ENCODE measurements at regions not wholly inside any gene's neighbourhood (a gene's known extent, or its start where the extent isn't known, plus 50 kb on each side); places are given as distances from the start of the nearest gene placed in this dataset.
A peak's percentile ranks its signal among the peaks of the same experiment; 100 is the strongest.

GRCh38 chr11:33640730-33641371 lies 59.8 kb downstream of the C11orf91 start:
- no peaks in the 10 kb centered on the region for H3K36me3 ChIP-seq
- WGBS = 51% methylated on average over 8 of the region's 8 CpGs
- H3K4me1 ChIP-seq = no peaks in the 10 kb centered on the region
- H3K4me3 ChIP-seq = no peak overlapping the region
- no peak overlapping the region for H3K27ac ChIP-seq
- DNase-seq (ENCODE audit: low spot score in 2 of 2) = no peak
- no peaks in the 10 kb centered on the region for H3K27me3 ChIP-seq
- no peak for TF ChIP-seq POLR2A (IDR thresholded peaks at IDR 0.05)
- no peak for TF ChIP-seq CTCF (IDR thresholded peaks at IDR 0.05)
- no peak for TF ChIP-seq EP300 (IDR thresholded peaks at IDR 0.05)
- TF ChIP-seq POLR2AphosphoS5 (IDR thresholded peaks at IDR 0.05) = no peak
- H3K9me3 ChIP-seq = no peaks in the 10 kb centered on the region

- Histone ChIP-seq H3K4me3 (no peak overlapping the region), H3K27ac (no peak overlapping the region), H3K27me3 (no peaks in the 10 kb centered on the region), H3K36me3 (no peaks in the 10 kb centered on the region), H3K9me3 (no peaks in the 10 kb centered on the region), H3K4me1 (no peaks in the 10 kb centered on the region)
- TF ChIP-seq POLR2A (IDR thresholded peaks at IDR 0.05) (no peak), POLR2AphosphoS5 (IDR thresholded peaks at IDR 0.05) (no peak), CTCF (IDR thresholded peaks at IDR 0.05) (no peak), EP300 (IDR thresholded peaks at IDR 0.05) (no peak)
- 50% methylated on average over 1 of the region's 1 CpG for WGBS
- DNase-seq (ENCODE audit: low spot score in 2 of 2) = no peak
These were observed 62.0 kb downstream of the C11orf91 start for GRCh38 chr11:33638608-33639007.

GRCh38 chr11:33636104-33636503 lies 64.5 kb downstream of the C11orf91 start:
- Histone ChIP-seq H3K36me3 (no peaks in the 10 kb centered on the region), H3K4me1 (no peaks in the 10 kb centered on the region), H3K9me3 (no peaks in the 10 kb centered on the region), H3K27ac (no peak overlapping the region), H3K4me3 (no peak overlapping the region), H3K27me3 (no peaks in the 10 kb centered on the region)
- 68% methylated on average over 6 of the region's 6 CpGs for WGBS
- TF ChIP-seq EP300 (IDR thresholded peaks at IDR 0.05) = no peak
- no peak for DNase-seq (ENCODE audit: low spot score in 2 of 2)

- H3K4me1 ChIP-seq = no peaks in the 10 kb centered on the region
- no peaks in the 10 kb centered on the region for H3K9me3 ChIP-seq
- no peak for TF ChIP-seq POLR2A (IDR thresholded peaks at IDR 0.05)
- TF ChIP-seq POLR2AphosphoS5 (IDR thresholded peaks at IDR 0.05) = no peak
- TF ChIP-seq EP300 (IDR thresholded peaks at IDR 0.05) = no peak
- no peak for TF ChIP-seq CTCF (IDR thresholded peaks at IDR 0.05)
- no peak overlapping the region for H3K27ac ChIP-seq
- no peaks in the 10 kb centered on the region for H3K36me3 ChIP-seq
- H3K27me3 ChIP-seq = no peaks in the 10 kb centered on the region
- 65% methylated on average over 5 of the region's 5 CpGs for WGBS
- peak in 1 of 2 donors; percentile 76 for DNase-seq (ENCODE audit: low spot score in 2 of 2)
- no peak overlapping the region for H3K4me3 ChIP-seq
These were observed 65.5 kb downstream of the C11orf91 start for GRCh38 chr11:33635161-33635560.

- TF ChIP-seq CTCF (IDR thresholded peaks at IDR 0.05) (no peak), POLR2AphosphoS5 (IDR thresholded peaks at IDR 0.05) (no peak)
- Histone ChIP-seq H3K4me1 (no peaks in the 10 kb centered on the region), H3K36me3 (no peaks in the 10 kb centered on the region), H3K9me3 (no peaks in the 10 kb centered on the region), H3K27me3 (no peaks in the 10 kb centered on the region), H3K27ac (no peak overlapping the region), H3K4me3 (no peak overlapping the region)
- whole genome bisulfite sequencing = 86% methylated on average over 7 of the region's 7 CpGs
- DNase-seq (ENCODE audit: low spot score in 2 of 2) = no peak
These were observed 66.3 kb downstream of the C11orf91 start for GRCh38 chr11:33634291-33634834.

Data from suprapubic skin (tissue), 4 donors.